B cell (primary cell): ENCODE measurements at regions not wholly inside any gene's neighbourhood (a gene's known extent, or its start where the extent isn't known, plus 50 kb on each side); places are given as distances from the start of the nearest gene placed in this dataset.

ENCODE experiments used
- ATAC-seq: fragments of 200-7000 bp; cut with Tn5 transposase; one replicate; pipeline ENCODE4 v1.10.0; 2021; ENCODE audit warnings: low read depth, mild to moderate bottlenecking, moderate number of reproducible peaks, moderate library complexity
- CTCF ChIA-PET: fragments of 350-600 bp; sonication (Branson Sonifier 250); formaldehyde crosslinking; loops from one replicate; lab custom pipeline; 2021; ENCODE audit warnings: antibody characterized with exemption, inconsistent platforms; lab: Charles Lee
- POLR2A ChIA-PET: fragments of 350-600 bp; sonication (Branson Sonifier 250); formaldehyde crosslinking; loops from one replicate; lab custom pipeline; 2021; ENCODE audit warnings: antibody characterized with exemption; lab: Charles Lee
- DNase-seq: peaks from one replicate; pipeline ENCODE4 v3.0.0; 2013
- H2AFZ ChIP-seq: 2 replicates; pipeline ENCODE4 v1.6.1; 2012; ENCODE audit warnings: mild to moderate bottlenecking, low read depth, low read length; ENCODE audit not compliant: insufficient read depth, poor library complexity, severe bottlenecking
- H3K27ac ChIP-seq, 2 donors: 1 replicate in 1 of 2; 2 replicates in 1 of 2; pipeline ENCODE4 v1.5.1; 2012 to 2013; ENCODE audit warnings: low read length in 2 of 2, mild to moderate bottlenecking in 2 of 2, moderate library complexity in 1 of 2
- H3K27me3 ChIP-seq, 4 experiments: fragments of 200-600 bp in 1 of 4; sonication (generic) in 1 of 4; replicated peaks in 1 of 4; 1 replicate in 2 of 4; 2 replicates in 2 of 4; pipeline versions ENCODE4 v1.6.1 to v1.7.0; 2013 to 2016; ENCODE audit warnings: low read length in 3 of 4, mild to moderate bottlenecking in 2 of 4, mixed read lengths in 1 of 4, moderate library complexity in 1 of 4; ENCODE audit not compliant: insufficient read depth in 4 of 4, control insufficient read depth in 3 of 4; ENCODE audit errors: control extremely low read depth in 1 of 4
- H3K36me3 ChIP-seq, 2 experiments: replicated peaks in 1 of 2; 1 replicate in 1 of 2; 2 replicates in 1 of 2; pipeline versions ENCODE4 v1.6.1 to v1.7.1; 2013; ENCODE audit warnings: low read length in 1 of 2; ENCODE audit not compliant: insufficient read depth in 2 of 2, control insufficient read depth in 1 of 2; ENCODE audit errors: control extremely low read depth in 1 of 2, extremely low read depth in 1 of 2
- H3K4me1 ChIP-seq, 2 donors: fragments of 200-600 bp in 1 of 2; sonication (generic) in 1 of 2; 1 replicate in 1 of 2; 2 replicates in 1 of 2; pipeline versions ENCODE4 v1.5.1 to v1.6.1; 2013 to 2017; ENCODE audit warnings: low read length in 2 of 2; ENCODE audit not compliant: control insufficient read depth in 2 of 2, insufficient read depth in 2 of 2
- H3K4me2 ChIP-seq: replicated peaks from 2 replicates; pipeline ENCODE3; 2012; ENCODE audit warnings: mild to moderate bottlenecking, low read depth, low read length; ENCODE audit not compliant: poor library complexity, severe bottlenecking
- H3K4me3 ChIP-seq, 5 experiments: fragments of 200-600 bp in 1 of 5; sonication (generic) in 1 of 5; 1 replicate in 3 of 5; 2 replicates in 2 of 5; pipeline versions ENCODE4 v1.5.1 to v1.7.0; 2011 to 2016; ENCODE audit warnings: low read length in 4 of 5, mild to moderate bottlenecking in 4 of 5, low read depth in 2 of 5, control low read depth in 1 of 5, moderate library complexity in 1 of 5; ENCODE audit not compliant: insufficient read depth in 1 of 5; ENCODE audit errors: control extremely low read depth in 1 of 5, extremely low read depth in 1 of 5
- H3K79me2 ChIP-seq: fragments of 200-600 bp; sonication (generic); one replicate; pipeline ENCODE4 v1.6.0; 2016; ENCODE audit warnings: low read length; ENCODE audit not compliant: control insufficient read depth, insufficient read depth
- H3K9ac ChIP-seq: fragments of 200-600 bp; sonication (generic); 2 replicates; pipeline ENCODE4 v1.6.1; 2017; ENCODE audit warnings: mild to moderate bottlenecking, low read length, moderate library complexity
- H3K9me3 ChIP-seq, 3 donors: one replicate each; pipeline versions ENCODE4 v1.6.1 to v1.7.1; 2013; ENCODE audit warnings: low read length in 2 of 3; ENCODE audit not compliant: control insufficient read depth in 2 of 3, insufficient read depth in 1 of 3; ENCODE audit errors: control extremely low read depth in 1 of 3
- H4K20me1 ChIP-seq: 2 replicates; pipeline ENCODE4 v1.6.0; 2012; ENCODE audit warnings: mild to moderate bottlenecking, low read length; ENCODE audit not compliant: insufficient read depth, control insufficient read depth, poor library complexity, severe bottlenecking
- H3K27ac Mint-ChIP-seq: one replicate; pipeline ENCODE4 v1.8.0; 2021; ENCODE audit warnings: mixed read lengths
- H3K27me3 Mint-ChIP-seq: one replicate; pipeline ENCODE4 v1.8.0; 2021; ENCODE audit warnings: mixed read lengths
- H3K4me1 Mint-ChIP-seq: one replicate; pipeline ENCODE4 v1.8.0; 2021; ENCODE audit warnings: mixed read lengths
- H3K4me3 Mint-ChIP-seq: one replicate; pipeline ENCODE4 v1.8.0; 2021; ENCODE audit warnings: mixed read lengths
- H3K9me3 Mint-ChIP-seq: one replicate; pipeline ENCODE4 v1.8.0; 2022; ENCODE audit warnings: mixed read lengths; ENCODE audit not compliant: insufficient read depth
- EZH2 ChIP-seq: IDR thresholded peaks from 2 replicates; pipeline ENCODE4 v1.6.1; 2012; ENCODE audit warnings: borderline replicate concordance, low read depth, mild to moderate bottlenecking, moderate library complexity, low read length; ENCODE audit not compliant: insufficient read depth, poor library complexity, severe bottlenecking
- WGBS: methylation state at CpG from one replicate; pipeline ENCODE4 v1.1.5; 2013; ENCODE audit warnings: missing lambda C conversion rate; ENCODE audit not compliant: insufficient coverage; 5-methylcytosine and 5-hydroxymethylcytosine counted together
- intact Hi-C: fragments of 100-400 bp; cut with micrococcal nuclease; formaldehyde crosslinking; loops from one replicate; pipeline ENCODE4 v1.10.0; 2022
- TF ChIP-seq, protein P1 (sequence below): fragments of 200-600 bp; IDR thresholded peaks from one replicate; pipeline ENCODE4 v1.8.0; 2022; ENCODE audit warnings: antibody characterized with exemption, mild to moderate bottlenecking

DNA sequence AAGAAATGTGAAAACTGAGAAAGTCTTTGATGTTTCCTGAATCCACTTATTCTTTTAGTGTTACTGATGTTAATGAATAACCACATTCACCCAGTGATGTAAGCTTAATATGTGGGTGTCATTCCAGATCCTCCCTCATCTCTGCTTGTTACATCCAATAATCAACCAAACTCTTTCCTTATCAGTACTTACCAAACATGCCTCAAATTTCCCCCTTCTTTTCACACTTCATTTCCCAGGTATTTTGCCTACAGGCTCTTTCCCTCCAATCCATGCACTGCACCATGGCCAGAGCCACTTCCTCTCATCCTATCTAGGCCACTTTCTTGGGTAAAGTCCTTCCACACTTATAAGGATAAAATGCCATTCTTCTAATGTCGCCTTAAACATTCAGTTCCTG is 451.5 kb downstream of the NPIPA7 start:
- Histone ChIP-seq H3K4me3 (no peak overlapping the region), H3K36me3 (no peaks in the 10 kb centered on the region), H3K4me1 (no peaks in the 10 kb centered on the region), H2AFZ (no peak overlapping the region), H3K27me3 (peaks cover 0 to 3% (median 3%) of the 10 kb centered on the region in 4 experiments), H3K9me3 (no peaks in the 10 kb centered on the region), H3K4me2 (no peak overlapping the region), H3K79me2 (no peaks in the 10 kb centered on the region), H4K20me1 (no peaks in the 10 kb centered on the region), H3K9ac (no peak overlapping the region), H3K27ac (no peak overlapping the region)
- ChIA-PET CTCF (no interaction called here), POLR2A (no interaction called here)
- Mint-ChIP-seq H3K4me1 (no peaks in the 10 kb centered on the region), H3K9me3 (no peaks in the 10 kb centered on the region), H3K27me3 (peaks cover 27% of the 10 kb centered on the region), H3K27ac (no peak overlapping the region), H3K4me3 (no peak overlapping the region)
- DNase-seq, result no peak
- ATAC-seq, result no peak
- TF ChIP-seq, protein P1, sequence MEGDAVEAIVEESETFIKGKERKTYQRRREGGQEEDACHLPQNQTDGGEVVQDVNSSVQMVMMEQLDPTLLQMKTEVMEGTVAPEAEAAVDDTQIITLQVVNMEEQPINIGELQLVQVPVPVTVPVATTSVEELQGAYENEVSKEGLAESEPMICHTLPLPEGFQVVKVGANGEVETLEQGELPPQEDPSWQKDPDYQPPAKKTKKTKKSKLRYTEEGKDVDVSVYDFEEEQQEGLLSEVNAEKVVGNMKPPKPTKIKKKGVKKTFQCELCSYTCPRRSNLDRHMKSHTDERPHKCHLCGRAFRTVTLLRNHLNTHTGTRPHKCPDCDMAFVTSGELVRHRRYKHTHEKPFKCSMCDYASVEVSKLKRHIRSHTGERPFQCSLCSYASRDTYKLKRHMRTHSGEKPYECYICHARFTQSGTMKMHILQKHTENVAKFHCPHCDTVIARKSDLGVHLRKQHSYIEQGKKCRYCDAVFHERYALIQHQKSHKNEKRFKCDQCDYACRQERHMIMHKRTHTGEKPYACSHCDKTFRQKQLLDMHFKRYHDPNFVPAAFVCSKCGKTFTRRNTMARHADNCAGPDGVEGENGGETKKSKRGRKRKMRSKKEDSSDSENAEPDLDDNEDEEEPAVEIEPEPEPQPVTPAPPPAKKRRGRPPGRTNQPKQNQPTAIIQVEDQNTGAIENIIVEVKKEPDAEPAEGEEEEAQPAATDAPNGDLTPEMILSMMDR, result no peak
- no peak for TF ChIP-seq EZH2
- intact Hi-C loops, result no loop called here
- WGBS, result 100% methylated on average over 1 of the region's 1 CpG

DNA sequence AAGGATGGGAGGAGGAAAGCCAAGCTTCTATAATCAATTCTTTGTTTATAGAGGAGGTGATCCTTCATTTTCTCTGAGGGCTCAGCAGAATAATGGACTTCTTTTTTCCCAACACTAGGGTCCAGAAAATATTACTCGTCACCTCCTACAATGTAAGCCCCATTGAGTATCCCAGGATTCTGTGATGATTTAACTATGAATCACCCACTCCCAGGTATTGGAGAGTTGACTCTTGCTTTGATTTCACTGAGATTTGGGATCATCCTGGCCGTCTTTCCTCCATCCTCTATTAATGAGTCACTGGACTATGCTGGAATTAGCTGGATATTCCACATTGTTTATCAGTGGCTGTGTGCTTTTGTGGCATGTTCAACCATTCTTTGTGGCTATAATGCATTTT is 452.0 kb downstream of the NPIPA7 start:
- no peaks in the 10 kb centered on the region for H3K9me3 ChIP-seq
- DNase-seq, result no peak
- ChIA-PET CTCF (no interaction called here), POLR2A (no interaction called here)
- no peak for ATAC-seq
- H3K4me2 ChIP-seq, result no peak overlapping the region
- H3K27me3 ChIP-seq, result peaks cover 0 to 3% (median 1%) of the 10 kb centered on the region in 4 experiments
- H3K79me2 ChIP-seq, result no peaks in the 10 kb centered on the region
- no peak overlapping the region for H3K4me3 ChIP-seq
- H4K20me1 ChIP-seq, result no peaks in the 10 kb centered on the region
- Mint-ChIP-seq H3K4me1 (no peaks in the 10 kb centered on the region), H3K27me3 (peaks cover 27% of the 10 kb centered on the region), H3K27ac (no peak overlapping the region), H3K9me3 (no peaks in the 10 kb centered on the region), H3K4me3 (no peak overlapping the region)
- no peak overlapping the region for H3K9ac ChIP-seq
- H2AFZ ChIP-seq, result no peak overlapping the region
- WGBS, result no CpG with 5 or more reads among the region's 2 CpGs
- TF ChIP-seq, protein P1, result no peak
- no peak for TF ChIP-seq EZH2
- H3K27ac ChIP-seq, result no peak overlapping the region
- H3K4me1 ChIP-seq, result no peaks in the 10 kb centered on the region
- intact Hi-C loops, result no loop called here
- no peaks in the 10 kb centered on the region for H3K36me3 ChIP-seq
